ENCODE measurements at regions not wholly inside any gene's neighbourhood (a gene's known extent, or its start where the extent isn't known, plus 50 kb on each side); places are given as distances from the start of the nearest gene placed in this dataset.

DNA sequence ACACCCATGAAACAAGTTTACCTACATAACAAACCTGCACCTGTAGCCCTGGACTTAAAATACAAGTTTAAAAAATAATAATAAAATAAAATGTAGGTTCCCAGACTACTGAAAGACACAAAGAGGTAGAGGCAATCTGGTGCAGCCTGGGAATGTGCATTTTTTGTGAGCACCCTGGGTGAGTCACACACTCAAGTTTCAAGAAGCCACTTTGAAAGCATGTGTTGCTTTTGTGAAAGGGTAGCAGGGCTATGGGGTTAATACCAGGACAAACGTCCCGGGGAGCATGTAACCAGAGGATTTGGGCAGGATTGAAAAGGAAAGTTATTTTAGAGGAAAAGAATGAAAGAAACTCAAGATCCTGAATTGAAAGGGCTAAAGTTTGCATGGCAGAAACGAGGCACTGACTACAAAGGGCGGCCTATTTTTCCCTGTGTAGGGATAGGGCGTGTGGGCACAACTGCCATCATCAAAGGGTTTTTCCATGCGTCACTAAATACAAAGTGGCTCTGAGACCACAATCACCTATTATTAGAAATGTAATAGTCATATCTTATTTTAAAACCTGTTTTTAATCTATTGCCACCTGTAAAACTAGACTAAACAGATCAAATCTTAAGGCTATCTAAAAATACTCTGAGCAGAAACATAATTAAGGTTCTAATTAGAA, 314.9 kb downstream of the COG6 start:
- no peak for DNase-seq (ENCODE audit: low spot score)

DNA sequence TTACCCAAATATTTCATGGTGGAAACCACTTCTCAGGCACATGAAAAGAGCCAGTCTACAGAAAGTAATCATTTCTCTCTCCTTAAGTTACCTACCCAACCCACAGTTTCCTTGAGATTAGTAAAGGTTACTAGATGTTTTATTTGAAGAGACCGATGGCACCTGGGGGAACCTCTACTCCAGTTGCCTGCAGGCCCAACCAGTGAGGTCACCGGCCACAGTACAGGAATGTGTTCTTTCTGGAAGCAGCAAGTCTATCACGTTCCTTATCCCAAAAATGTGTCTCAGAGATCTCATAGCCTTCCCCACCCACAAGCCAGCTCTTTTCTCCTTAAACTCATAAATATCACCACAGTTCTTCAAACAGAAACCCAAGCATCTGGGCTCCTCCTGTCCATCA, 316.1 kb downstream of the COG6 start:
- DNase-seq (ENCODE audit: low spot score) = no peak

DNA sequence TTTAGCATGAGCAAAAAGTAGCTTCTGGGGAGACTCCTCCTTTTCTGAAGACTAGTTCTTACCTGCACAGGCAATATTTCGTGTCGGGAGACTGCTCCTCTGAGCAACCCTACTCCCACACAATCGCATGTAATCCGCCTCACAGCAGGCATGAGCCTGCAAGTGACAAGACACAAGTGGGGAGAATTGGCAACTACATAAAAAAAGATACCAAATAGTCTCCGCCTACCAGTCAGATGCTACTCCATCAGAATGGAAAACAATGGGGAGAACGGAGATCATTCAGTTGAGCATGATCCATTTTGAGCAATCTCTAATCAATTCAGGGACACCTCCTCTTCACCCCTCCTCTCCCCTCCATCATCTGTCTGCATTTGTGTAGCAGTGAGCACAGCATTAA, 321.0 kb downstream of the COG6 start:
- no peak for DNase-seq (ENCODE audit: low spot score)

DNA sequence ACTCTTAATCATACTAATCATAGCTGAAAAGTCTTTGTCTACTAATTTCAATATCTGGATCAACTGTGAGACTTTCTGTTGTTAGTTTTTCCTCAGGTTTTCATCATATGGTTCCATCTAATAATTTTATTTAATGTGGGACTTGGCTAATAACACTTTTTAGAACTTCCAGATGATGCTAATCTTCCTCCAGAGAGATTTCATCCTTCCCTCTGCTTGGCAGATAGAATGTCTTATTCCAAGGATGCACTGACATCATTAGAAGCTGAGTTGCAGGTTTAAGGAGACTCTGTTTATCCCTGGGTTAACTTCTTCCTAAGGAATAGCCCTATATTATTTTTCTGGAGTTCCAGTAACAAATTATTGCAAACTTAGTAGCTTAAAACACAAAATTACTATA, 325.6 kb downstream of the COG6 start:
- no peak for DNase-seq (ENCODE audit: low spot score)

DNA sequence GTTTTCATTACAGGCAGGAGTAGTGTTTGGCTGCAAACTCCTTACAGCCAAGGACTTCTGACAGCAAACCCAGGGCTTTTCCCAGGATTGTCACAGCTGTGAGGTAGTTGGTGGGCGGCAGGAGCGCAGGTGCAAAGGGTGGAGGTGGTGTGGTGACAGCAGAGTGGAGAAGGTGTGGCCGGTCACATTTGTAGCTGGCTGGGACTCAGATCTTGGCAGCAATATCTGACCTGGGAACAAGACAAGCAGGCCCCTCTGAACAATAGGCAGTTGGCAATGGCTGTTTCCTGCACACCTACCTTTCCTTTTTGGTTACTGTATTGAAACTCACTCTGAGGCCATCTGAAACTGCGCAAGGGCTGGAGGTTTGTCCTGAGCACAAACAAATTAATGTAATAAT, 327.3 kb downstream of the COG6 start:
- no peak for DNase-seq (ENCODE audit: low spot score)

DNA sequence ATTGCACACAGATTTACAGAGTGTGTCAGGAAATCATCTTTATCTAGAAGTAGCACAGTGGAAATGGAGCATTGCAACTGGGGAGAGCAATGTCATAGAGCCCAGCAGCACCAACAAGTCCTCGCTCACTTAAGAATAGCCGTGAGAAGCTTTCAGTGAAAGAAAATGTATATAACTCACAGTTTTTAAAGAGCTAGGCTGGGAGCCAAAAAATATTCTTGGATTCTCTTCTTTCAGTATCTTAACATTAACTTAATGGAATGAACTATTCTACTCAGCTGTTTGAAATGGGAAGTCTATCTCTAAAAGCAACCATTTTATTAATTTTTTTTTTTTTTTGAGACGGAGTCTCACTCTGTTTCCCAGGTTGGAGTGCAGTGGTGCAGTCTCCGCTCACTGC, 329.6 kb downstream of the COG6 start:
- no peak for DNase-seq (ENCODE audit: low spot score)

DNA sequence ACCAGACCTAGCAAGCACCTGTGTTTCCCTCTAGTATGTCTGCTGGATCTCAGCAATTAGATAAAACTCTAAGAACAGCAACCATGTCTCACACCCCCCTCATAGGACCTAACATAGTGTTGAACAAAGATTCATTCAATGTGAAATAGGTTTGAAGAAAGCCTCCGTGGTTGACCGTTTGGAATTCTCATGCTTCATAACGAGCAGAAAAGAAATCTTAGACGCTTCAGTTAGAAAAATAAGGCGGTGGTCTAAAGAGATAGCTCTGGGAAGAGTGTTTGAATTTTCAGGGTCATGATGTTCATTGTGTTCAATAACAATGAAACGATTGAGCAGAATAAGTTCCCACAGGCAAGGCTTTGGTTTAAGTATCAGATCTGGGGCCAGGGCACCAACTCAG, 332.9 kb downstream of the COG6 start:
- DNase-seq (ENCODE audit: low spot score) = no peak

DNA sequence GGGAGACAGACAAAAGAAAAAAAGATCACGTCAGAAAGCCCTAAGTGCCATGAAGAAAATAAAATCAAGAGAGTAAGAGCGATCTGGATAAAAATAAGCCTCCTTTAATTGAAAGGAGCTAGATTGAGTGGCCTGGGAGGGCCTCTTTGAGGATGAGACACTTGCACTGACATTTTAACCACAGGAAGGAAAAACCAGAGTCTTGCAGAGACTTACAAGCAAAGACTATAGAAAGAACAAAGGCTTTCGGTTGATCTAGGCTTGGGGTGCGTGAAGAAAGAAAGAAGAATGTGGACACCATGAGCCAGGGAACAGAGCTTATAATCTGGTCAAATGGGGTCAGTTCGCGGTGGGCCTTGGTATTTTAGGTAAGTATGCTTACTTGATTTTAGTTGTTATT, 342.7 kb downstream of the COG6 start:
- no peak for DNase-seq (ENCODE audit: low spot score)

DNA sequence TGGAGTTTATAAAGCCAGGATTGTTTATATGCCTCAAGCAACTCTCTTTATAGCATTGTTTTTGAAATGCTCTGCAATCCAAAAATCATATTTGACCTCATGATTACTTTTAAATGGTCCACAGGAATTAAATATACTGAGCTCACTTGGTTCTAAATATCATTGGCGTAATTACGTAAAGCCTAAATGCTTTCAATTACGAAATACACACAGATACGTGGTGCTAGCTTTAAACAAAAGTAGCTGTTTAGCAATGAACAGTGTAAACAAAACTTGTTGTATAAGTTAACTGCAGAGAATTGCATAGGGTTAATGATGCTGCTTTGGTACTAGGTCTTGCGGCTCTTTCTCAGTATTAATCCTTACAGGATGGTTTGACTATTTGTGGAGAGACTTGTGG, 346.6 kb downstream of the COG6 start:
- no peak for DNase-seq (ENCODE audit: low spot score)

DNA sequence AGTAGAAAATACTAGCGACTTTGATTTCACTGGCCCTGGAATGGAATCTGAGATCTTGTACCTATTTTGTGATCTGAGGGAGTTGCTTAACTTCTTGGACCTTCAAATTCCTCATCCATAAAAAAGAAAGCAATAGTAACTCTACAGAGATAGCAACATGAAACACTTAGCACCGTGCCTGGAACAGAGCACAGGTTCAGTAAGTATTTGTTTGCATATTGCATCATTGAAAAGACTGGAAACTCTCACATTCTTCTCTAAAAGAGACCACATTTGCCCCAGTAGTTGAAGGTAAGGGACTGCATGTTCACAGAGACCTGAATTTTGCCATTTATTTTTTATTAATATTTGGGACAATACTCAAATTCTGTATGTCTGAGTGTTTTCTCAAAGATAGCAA, 358.1 kb downstream of the COG6 start:
- DNase-seq (ENCODE audit: low spot score) = no peak

DNA sequence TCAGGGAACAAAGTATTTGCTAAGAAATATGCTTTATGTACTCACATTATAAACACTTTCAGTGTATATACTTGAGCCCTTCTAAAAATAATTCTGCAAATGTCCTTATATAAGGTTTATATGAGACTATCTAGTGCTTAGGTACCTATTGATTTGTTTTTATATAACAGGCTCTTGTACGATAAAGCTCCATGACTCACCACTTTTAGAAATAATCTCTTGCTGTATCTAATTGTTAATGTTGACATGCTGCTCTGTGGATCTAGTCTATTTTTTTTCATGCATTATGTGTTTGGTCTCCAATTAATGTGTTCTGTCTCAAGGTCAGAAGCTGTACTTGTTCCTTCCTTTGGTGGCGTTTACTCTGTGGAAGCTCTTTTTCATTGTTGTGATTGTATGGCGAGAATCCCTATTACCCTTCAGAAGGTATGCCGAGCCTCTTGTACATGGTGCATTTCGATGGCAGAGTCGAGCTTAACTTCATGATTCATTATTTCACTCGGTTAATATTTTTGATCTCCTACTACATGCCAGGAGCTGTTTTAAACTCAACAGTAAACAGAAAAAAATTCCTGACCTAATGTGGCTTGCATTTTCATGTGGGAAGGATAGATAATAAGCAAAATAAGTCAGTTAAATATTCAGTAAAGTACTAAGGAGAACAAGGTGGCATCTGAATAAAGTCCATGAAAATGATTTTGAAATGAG, 361.6 kb downstream of the COG6 start:
- DNase-seq (ENCODE audit: low spot score) = no peak

DNA sequence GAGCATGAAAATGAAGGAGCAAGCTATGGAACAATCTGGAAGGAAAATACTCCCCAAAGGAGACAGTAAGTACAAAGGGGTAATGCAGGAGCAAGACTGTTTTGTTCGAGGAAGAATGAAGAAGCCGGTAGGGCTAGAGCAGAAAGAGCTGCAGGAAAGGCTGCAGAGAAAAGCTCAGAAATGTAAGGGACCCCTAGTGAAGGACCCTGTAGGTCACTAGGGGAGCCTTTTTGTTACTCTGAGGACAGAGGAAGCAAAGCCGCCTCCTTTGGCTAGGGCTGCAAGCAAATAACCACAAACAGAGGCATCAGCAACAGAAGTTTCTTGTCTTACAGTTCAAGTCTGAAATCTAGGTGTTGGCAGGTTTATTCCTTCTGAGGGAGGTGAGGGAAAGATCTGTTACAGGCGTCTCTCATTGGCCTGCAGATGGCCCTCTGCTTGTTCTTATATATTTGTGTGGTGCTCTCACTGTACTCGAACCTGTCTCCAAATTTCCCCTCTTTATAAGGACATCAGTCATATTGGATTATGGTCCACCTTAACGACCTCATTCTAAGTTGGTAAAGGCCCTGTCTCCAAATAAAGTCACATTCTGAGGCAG, 362.3 kb downstream of the COG6 start:
- DNase-seq (ENCODE audit: low spot score) = no peak

DNA sequence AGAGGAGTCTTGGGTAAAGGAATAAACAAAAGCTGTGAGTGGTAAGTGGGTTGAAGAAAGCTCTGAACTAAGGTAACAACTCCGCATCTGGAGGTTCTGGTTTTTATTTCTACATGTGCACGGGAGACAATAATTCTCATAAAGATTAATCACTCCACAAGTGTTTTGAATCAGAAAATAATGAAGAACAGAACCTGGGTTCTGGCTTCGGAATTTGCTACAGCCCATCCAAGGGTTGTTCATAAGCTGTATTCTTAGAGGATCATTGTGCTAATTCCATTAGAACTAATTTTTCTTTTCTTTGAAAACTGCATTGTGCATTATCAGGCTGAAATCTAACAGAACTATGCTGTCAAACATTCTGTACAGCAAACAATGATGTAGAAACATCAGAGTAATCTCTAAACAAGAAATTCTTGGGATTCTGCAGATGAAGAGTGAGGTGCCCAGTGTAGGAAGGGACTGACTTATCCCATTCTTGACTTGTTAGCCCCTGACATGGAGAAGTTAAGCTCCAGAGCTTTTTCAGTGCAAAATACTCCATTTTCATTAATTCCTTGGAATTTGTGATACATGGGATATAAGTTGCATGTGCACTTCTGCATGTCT, 368.2 kb downstream of the COG6 start:
- no peak for DNase-seq (ENCODE audit: low spot score)

DNA sequence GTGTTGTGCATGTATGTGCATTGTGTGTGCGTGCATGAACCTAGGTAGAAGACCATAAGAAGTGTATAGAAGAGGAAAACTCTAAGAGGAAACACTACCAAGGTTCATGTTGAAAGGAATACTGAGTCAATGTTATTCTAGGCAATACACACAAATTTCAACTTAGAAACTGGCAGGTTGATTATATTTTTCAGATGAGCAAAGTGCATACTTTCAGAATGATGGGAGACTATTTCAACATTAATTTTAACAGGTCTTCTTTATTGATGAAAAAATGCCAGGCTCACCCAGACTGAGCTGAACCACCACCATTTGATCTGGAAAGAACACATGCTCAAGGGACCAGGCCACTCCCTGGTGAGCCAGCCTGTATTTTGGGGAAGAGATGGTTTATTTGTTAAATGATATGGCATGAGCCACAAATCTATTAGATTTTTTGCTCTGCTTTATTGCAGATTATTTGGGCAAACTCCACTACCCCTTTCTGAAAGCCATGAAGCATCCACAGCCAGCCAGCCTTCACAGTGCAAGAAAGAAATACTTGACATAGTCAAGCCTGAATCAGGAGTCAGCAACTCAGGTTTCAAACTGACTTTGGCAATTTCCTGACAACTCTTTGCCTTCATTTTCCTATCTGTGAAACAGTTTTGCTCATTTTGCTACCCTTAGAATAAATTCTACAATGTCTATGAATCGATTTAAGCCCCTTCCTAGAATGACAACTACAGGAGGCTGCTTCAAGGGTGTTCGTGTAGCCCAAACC, 368.9 kb downstream of the COG6 start:
- no peak for DNase-seq (ENCODE audit: low spot score)

DNA sequence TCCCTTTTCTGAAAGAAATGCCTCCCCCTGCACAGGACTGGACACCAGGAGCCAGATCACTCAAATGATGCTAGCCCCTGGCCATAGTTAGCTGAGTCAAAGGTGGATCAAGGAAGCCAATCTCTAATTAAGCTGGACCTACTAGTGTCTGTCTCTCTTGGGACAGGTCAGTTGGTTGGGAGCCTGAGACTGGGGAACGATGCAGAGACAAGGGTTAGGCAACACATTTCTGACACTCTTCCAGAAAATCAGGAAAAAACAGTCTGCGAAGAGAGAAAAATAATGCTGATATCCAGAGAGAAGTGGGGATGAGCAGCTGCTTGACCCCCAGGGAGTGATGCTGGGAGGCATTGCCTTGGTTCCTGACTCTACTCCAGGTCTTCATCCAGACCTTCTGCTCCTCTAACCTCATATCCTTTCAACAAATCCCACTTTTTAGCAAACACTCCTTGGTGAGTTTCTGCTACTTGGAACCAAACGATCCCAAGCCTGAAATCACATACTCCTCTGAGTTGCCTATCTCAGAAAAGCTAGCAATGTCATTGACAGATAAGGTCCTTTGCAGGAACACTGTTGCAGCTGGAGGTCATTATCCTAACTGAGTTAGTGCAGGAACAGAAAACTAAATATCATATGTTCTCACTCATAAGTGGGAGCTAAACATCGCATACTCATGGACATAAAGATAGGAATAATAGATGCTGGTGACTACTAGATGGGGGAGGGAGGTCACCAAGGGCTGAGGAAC, 369.7 kb downstream of the COG6 start:
- no peak for DNase-seq (ENCODE audit: low spot score)

DNA sequence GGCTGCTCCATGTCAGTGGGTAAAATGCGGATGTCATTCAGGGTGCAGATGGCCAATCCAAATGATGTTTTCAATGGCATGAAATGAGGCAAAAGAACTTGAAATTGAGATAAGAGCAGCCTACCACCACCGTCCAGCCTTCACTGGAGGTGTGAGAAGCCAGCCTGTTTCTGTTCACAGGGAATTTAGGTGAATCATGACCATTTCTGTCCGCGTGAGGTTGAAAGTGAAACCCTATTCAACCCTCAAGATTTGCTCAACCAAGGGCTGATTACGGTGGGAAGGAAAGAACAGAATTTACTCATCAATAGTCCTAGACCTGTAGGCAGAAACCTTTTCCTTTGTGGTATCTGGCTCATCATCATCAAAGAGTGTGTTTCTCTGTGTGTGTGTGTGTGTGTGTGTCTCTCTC, 370.7 kb downstream of the COG6 start:
- DNase-seq (ENCODE audit: low spot score) = no peak

DNA sequence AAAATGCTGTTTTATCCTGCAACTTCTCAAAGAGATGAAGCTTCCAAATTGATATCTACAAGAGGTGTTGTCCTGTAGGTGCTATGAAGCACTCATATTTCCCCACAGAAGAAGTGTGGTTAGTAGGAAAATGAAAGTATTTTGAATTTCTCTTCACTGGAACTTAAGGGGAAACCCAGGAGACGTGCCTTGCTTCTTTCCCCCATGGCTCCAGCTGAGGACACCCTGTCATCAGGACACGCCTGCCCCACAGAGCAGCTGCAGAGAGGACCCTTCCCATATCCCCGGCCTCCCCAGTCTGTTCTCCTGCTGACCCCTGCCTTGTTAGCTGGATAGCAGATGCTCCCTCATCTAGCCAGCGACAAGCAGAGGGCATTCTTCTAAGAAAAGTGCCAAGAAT, 371.3 kb downstream of the COG6 start:
- DNase-seq (ENCODE audit: low spot score) = no peak

DNA sequence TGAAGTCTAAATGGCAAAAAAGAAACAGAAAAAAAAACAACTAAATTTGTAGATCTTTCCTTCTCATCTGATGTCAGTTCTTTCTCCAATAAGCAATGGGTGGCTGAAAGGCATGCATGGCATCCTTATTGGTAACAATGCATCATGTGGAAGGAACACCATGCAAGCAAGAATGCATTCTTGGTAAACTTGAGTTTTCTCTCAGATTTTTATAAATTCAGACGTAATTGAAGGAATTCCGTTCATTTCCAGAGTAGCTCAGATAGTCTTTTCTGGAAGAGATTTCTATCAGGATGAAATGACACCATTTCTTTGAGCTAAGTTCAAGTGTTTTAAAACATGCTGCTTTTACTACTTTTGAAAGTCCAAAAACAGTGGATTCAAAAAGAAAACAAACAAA, 373.0 kb downstream of the COG6 start:
- no peak for DNase-seq (ENCODE audit: low spot score)

DNA sequence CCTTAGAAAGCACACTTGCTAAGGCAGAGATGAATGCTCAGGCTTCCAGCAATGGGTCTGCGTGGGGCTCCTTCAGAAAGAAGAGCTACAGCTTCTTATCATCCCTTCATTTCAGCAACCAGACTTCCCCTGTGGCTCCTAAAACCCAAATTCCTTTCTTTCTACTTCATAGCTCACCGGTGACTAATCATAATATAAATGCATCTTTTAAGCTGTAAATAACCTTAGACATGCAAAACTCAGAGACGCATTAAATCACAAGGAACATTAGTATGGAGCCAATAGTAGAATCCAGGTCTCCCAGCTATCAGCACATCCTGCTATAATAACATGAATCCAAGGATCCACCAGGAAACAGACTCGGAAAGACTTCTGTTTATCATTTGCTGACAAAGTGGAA, 375.6 kb downstream of the COG6 start:
- DNase-seq (ENCODE audit: low spot score) = peak; percentile 24

DNA sequence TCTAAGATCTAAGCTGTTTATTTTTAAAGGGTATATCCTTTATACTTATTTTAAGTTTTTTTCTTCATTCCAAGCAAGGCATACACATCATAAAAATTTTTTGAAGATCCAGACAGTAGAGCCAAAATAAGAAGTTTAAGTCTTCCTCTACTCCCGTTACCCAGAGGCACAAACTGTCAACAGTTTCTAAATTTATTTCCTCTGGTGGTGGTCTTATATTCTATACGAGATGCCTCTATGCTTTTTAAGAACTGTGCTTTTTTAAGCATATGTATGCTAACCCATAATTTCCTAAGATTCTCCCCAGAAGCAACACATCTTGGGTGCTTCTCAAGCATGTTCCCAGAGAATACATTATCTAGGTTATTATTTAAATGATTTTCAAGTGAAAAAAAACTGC, 383.6 kb downstream of the COG6 start:
- DNase-seq (ENCODE audit: low spot score) = no peak

DNA sequence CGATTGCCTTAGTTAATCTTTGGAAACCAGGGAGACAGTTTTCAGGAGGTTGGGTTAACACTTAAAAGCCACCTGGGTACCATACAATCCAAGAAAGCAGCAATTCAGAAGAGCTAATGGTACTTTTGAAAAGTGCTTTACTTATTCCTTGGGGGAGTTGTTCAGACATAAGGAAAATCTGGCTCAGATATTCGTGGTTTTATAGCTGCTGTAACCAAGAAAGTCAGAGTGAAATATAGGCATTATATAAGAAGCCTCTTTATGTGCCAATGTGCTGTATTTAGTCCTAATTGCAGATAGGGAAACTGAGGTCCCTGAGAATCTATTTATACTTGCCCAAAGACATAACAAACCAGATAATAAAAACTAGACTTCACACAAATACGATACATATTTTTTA, 387.5 kb downstream of the COG6 start:
- no peak for DNase-seq (ENCODE audit: low spot score)

DNA sequence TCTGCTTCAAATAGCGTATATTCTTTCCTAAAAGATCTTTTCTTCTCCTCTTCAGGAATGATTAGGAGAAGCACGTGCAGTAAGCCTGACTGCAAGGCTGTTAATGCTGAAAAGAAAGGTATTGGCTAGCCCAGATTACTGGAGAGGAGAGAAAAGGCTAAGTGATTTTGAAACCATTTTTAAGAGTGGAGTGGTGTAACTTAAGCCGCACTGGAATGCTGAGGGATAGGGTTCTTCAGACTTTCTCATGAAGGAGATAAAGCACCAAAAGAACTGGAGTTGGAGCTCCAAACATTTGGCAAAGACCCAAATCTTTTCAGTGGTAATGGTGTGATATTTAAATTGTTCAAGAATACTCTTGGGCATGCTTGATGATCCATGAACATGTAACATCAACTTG, 388.3 kb downstream of the COG6 start:
- no peak for DNase-seq (ENCODE audit: low spot score)
